ENCODE measurements at regions not wholly inside any gene's neighbourhood (a gene's known extent, or its start where the extent isn't known, plus 50 kb on each side); places are given as distances from the start of the nearest gene placed in this dataset.

DNA sequence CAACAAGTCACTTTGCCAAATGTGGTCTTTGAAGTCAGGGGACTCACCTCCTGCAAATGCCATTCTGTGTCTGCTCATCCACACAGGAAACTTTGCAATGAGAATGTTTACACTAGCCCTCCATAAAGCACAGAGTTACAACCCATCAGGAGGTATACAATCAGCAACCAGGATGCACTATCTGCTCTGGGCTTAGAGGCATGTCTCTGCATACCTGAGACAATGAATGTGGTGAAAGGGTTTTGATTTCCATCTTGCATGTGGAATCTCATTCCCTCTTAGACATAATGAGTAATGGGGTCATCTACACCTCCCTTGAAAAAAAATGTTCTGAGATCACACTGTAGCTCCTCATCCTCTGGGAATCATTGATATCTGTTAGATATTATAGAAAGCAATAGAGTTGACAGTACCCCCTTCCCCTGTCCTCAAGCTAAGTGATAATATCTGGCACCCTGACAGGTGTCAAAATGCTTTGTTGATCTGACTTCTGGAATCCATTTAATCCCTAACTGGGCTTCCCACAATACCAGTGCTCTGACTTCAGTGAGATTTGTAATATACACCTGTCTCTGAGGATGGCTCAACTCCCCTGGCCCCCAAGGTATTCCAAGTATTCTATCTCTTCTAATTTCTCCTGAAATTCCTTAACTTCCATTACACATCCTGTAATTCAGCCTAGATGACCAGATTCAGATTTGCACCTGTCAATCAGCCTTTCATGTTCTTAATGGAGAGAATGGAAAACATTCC is 163.4 kb upstream of the NLGN4Y start:
- TF ChIP-seq, protein P1, sequence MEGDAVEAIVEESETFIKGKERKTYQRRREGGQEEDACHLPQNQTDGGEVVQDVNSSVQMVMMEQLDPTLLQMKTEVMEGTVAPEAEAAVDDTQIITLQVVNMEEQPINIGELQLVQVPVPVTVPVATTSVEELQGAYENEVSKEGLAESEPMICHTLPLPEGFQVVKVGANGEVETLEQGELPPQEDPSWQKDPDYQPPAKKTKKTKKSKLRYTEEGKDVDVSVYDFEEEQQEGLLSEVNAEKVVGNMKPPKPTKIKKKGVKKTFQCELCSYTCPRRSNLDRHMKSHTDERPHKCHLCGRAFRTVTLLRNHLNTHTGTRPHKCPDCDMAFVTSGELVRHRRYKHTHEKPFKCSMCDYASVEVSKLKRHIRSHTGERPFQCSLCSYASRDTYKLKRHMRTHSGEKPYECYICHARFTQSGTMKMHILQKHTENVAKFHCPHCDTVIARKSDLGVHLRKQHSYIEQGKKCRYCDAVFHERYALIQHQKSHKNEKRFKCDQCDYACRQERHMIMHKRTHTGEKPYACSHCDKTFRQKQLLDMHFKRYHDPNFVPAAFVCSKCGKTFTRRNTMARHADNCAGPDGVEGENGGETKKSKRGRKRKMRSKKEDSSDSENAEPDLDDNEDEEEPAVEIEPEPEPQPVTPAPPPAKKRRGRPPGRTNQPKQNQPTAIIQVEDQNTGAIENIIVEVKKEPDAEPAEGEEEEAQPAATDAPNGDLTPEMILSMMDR (IDR thresholded peaks at IDR 0.05; ENCODE audit: poor library complexity, severe bottlenecking) = no peak
- TF ChIP-seq EZH2 (IDR thresholded peaks at IDR 0.05; ENCODE audit: borderline replicate concordance, insufficient read depth, low read length, poor library complexity, severe bottlenecking) = no peak
- no peak for TF ChIP-seq MXI1 (conservative IDR thresholded peaks at IDR 0.05; ENCODE audit: poor library complexity, severe bottlenecking)
- TF ChIP-seq EP300 (conservative IDR thresholded peaks at IDR 0.05; ENCODE audit: poor library complexity, severe bottlenecking) = no peak
- no peak for TF ChIP-seq REST (IDR thresholded peaks at IDR 0.05; ENCODE audit: borderline replicate concordance)
- no peak for TF ChIP-seq RAD21 (conservative IDR thresholded peaks at IDR 0.05)
- TF ChIP-seq SMC3 (conservative IDR thresholded peaks at IDR 0.05; ENCODE audit: poor library complexity) = no peak
- TF ChIP-seq TAF1 (IDR thresholded peaks at IDR 0.05; ENCODE audit: low read depth) = no peak
- TF ChIP-seq POLR2AphosphoS5 (IDR thresholded peaks at IDR 0.05) = no peak
- Histone ChIP-seq H3K9ac (ENCODE audit: low read length) (no peak overlapping the region), H4K20me1 (ENCODE audit: insufficient read depth) (no peaks in the 10 kb centered on the region), H3K27me3 (ENCODE audit: insufficient read depth, low read depth, low read length) (no peaks in the 10 kb centered on the region), H3K36me3 (ENCODE audit: insufficient read depth, low read length) (no peaks in the 10 kb centered on the region), H3K79me2 (replicated peaks; ENCODE audit: insufficient read depth, low read length) (no peaks in the 10 kb centered on the region), H3K4me2 (ENCODE audit: low read length) (no peak overlapping the region), H3K9me2 (ENCODE audit: insufficient read depth, low read length) (no peaks in the 10 kb centered on the region), H3F3A (ENCODE audit: insufficient read depth, low read length, poor library complexity, severe bottlenecking) (no peaks in the 10 kb centered on the region), H3K9me3 (ENCODE audit: low read length) (no peaks in the 10 kb centered on the region), H3K27ac (ENCODE audit: low read length) (no peak overlapping the region), H2AFZ (ENCODE audit: low read depth, low read length) (no peak overlapping the region), H3K4me3 (ENCODE audit: low read length) (no peak overlapping the region)

- Histone ChIP-seq H3K27ac (ENCODE audit: low read length) (no peak overlapping the region), H3K36me3 (ENCODE audit: insufficient read depth, low read length) (no peaks in the 10 kb centered on the region), H3K4me3 (ENCODE audit: low read length) (no peak overlapping the region), H3K9ac (ENCODE audit: low read length) (no peak overlapping the region), H3K27me3 (ENCODE audit: insufficient read depth, low read depth, low read length) (no peaks in the 10 kb centered on the region), H2AFZ (ENCODE audit: low read depth, low read length) (no peak overlapping the region), H3K9me3 (ENCODE audit: low read length) (no peaks in the 10 kb centered on the region), H3K79me2 (replicated peaks; ENCODE audit: insufficient read depth, low read length) (no peaks in the 10 kb centered on the region), H3F3A (ENCODE audit: insufficient read depth, low read length, poor library complexity, severe bottlenecking) (no peaks in the 10 kb centered on the region), H3K4me2 (ENCODE audit: low read length) (no peak overlapping the region), H4K20me1 (ENCODE audit: insufficient read depth) (no peaks in the 10 kb centered on the region), H3K9me2 (ENCODE audit: insufficient read depth, low read length) (no peaks in the 10 kb centered on the region)
- TF ChIP-seq MXI1 (conservative IDR thresholded peaks at IDR 0.05; ENCODE audit: poor library complexity, severe bottlenecking) (no peak), TAF1 (IDR thresholded peaks at IDR 0.05; ENCODE audit: low read depth) (no peak), EZH2 (IDR thresholded peaks at IDR 0.05; ENCODE audit: borderline replicate concordance, insufficient read depth, low read length, poor library complexity, severe bottlenecking) (no peak), RAD21 (conservative IDR thresholded peaks at IDR 0.05) (no peak), POLR2AphosphoS5 (IDR thresholded peaks at IDR 0.05) (no peak), SMC3 (conservative IDR thresholded peaks at IDR 0.05; ENCODE audit: poor library complexity) (no peak), REST (IDR thresholded peaks at IDR 0.05; ENCODE audit: borderline replicate concordance) (no peak), EP300 (conservative IDR thresholded peaks at IDR 0.05; ENCODE audit: poor library complexity, severe bottlenecking) (no peak)
- TF ChIP-seq, protein P1 (IDR thresholded peaks at IDR 0.05; ENCODE audit: poor library complexity, severe bottlenecking) = no peak
These were observed 150.7 kb upstream of the NLGN4Y start for GRCh38 chrY:14373608-14374007.

All from neural cell (in vitro differentiated cells).